GM13977 (cell line): ENCODE measurements at regions not wholly inside any gene's neighbourhood (a gene's known extent, or its start where the extent isn't known, plus 50 kb on each side); places are given as distances from the start of the nearest gene placed in this dataset.
"Not testable (repeated sequence)": the region's sequence is repeated elsewhere in the genome, so short reads cannot be mapped to it uniquely, and the experiment has no call there.

ENCODE experiments used
- DNase-seq: peaks from one replicate; pipeline ENCODE4 v3.0.0; 2012; ENCODE audit warnings: low spot score
- CTCF ChIP-seq: IDR thresholded peaks from 2 replicates; pipeline ENCODE4 v1.5.1; 2012; ENCODE audit warnings: mild to moderate bottlenecking, control low read depth; ENCODE audit not compliant: insufficient read depth; ENCODE audit errors: extremely low read depth, missing control alignments
- in situ Hi-C: fragments of 300-500 bp; cut with MboI; formaldehyde crosslinking; loops from one replicate; pipeline ENCODE4 v1.12.0; 2022; ENCODE audit warnings: low sequenced_read_pairs, low pct_unique_long_range_greater_than_20kb, mixed read lengths, inconsistent platforms; ENCODE audit not compliant: unreplicated experiment

- in situ Hi-C loops = no loop called here
- DNase-seq = no peak
- TF ChIP-seq CTCF = no peak
Observed at GRCh38 chr9:124084087-124084486, 72.5 kb downstream of the LHX2 start.

- no peak for DNase-seq
- in situ Hi-C loops = no loop called here
- TF ChIP-seq CTCF = no peak
Observed at GRCh38 chr9:124087226-124087625, 75.7 kb downstream of the LHX2 start.

GRCh38 chr9:124088476-124088837 lies 76.9 kb downstream of the LHX2 start:
- no peak for TF ChIP-seq CTCF
- DNase-seq = no peak
- in situ Hi-C loops = no loop called here

GRCh38 chr9:124089631-124090488 lies 78.3 kb downstream of the LHX2 start:
- in situ Hi-C loops = not testable (repeated sequence)
- peak; percentile 63 for DNase-seq

GRCh38 chr9:124098141-124098905 lies 86.8 kb downstream of the LHX2 start:
- no peak for TF ChIP-seq CTCF
- no peak for DNase-seq
- in situ Hi-C loops = no loop called here

- DNase-seq = no peak
- no peak for TF ChIP-seq CTCF
- in situ Hi-C loops = no loop called here
Observed at GRCh38 chr9:124099860-124100259, 88.3 kb downstream of the LHX2 start.
